Mesendoderm (in vitro differentiated cells): ENCODE measurements at regions not wholly inside any gene's neighbourhood (a gene's known extent, or its start where the extent isn't known, plus 50 kb on each side); places are given as distances from the start of the nearest gene placed in this dataset.

Source experiments
- DNase-seq: peaks from one replicate; pipeline ENCODE4 v3.0.0; 2013
- H2AK5ac ChIP-seq: 2 replicates; pipeline ENCODE4 v1.6.1; 2013; ENCODE audit warnings: low read length, inconsistent platforms
- H2BK120ac ChIP-seq: 2 replicates; pipeline ENCODE4 v1.6.1; 2013; ENCODE audit warnings: low read depth, mild to moderate bottlenecking, low read length, moderate library complexity, mixed read lengths
- H2BK15ac ChIP-seq: replicated peaks from 2 replicates; pipeline ENCODE4 v1.6.1; 2013; ENCODE audit warnings: low read depth, mild to moderate bottlenecking, moderate library complexity
- H2BK5ac ChIP-seq: 2 replicates; pipeline ENCODE4 v1.6.1; 2013; ENCODE audit warnings: low read length, inconsistent platforms
- H3K18ac ChIP-seq: 2 replicates; pipeline ENCODE4 v1.6.1; 2013; ENCODE audit warnings: mild to moderate bottlenecking, low read length, mixed read lengths
- H3K23ac ChIP-seq: one replicate; pipeline ENCODE4 v1.6.1; 2013; ENCODE audit warnings: low read length
- H3K27ac ChIP-seq: 2 replicates; pipeline ENCODE4 v1.5.1; 2013; ENCODE audit warnings: low read depth, mild to moderate bottlenecking, inconsistent platforms, low read length, moderate library complexity
- H3K27me3 ChIP-seq: 2 replicates; pipeline ENCODE4 v1.6.1; 2013; ENCODE audit warnings: low read length, control low read depth, mild to moderate bottlenecking, inconsistent platforms; ENCODE audit not compliant: insufficient read depth, poor library complexity
- H3K36me3 ChIP-seq: 2 replicates; pipeline ENCODE4 v1.6.1; 2013; ENCODE audit warnings: low read length, inconsistent platforms; ENCODE audit not compliant: control insufficient read depth, insufficient read depth
- H3K4ac ChIP-seq: one replicate; pipeline ENCODE4 v1.6.1; 2013; ENCODE audit warnings: low read depth, mild to moderate bottlenecking, low read length, moderate library complexity
- H3K4me1 ChIP-seq: 2 replicates; pipeline ENCODE4 v1.6.1; 2013; ENCODE audit warnings: low read depth, low read length, inconsistent platforms; ENCODE audit not compliant: control insufficient read depth
- H3K4me2 ChIP-seq: 2 replicates; pipeline ENCODE4 v1.6.1; 2013; ENCODE audit warnings: low read length
- H3K4me3 ChIP-seq: 2 replicates; pipeline ENCODE4 v1.5.1; 2013; ENCODE audit warnings: mild to moderate bottlenecking, low read length
- H3K56ac ChIP-seq: one replicate; pipeline ENCODE4 v1.6.1; 2013; ENCODE audit warnings: low read length
- H3K79me1 ChIP-seq: 2 replicates; pipeline ENCODE4 v1.6.1; 2013; ENCODE audit warnings: low read length, inconsistent platforms
- H3K79me2 ChIP-seq: 2 replicates; pipeline ENCODE4 v1.6.1; 2013; ENCODE audit warnings: mild to moderate bottlenecking, low read length; ENCODE audit not compliant: control insufficient read depth, insufficient read depth
- H3K9ac ChIP-seq: 2 replicates; pipeline ENCODE4 v1.6.1; 2013; ENCODE audit warnings: low read length, inconsistent platforms
- H4K5ac ChIP-seq: one replicate; pipeline ENCODE4 v1.6.1; 2013; ENCODE audit warnings: low read length
- H4K8ac ChIP-seq: one replicate; pipeline ENCODE4 v1.6.1; 2013; ENCODE audit warnings: low read depth, mild to moderate bottlenecking, control low read depth, low read length, moderate library complexity
- WGBS: extraction: QIAGEN DNeasy Blood & Tissue Kit; methylation state at CpG from one replicate; pipeline ENCODE4 v1.1.7; 2013; ENCODE audit warnings: low lambda C conversion rate, missing lambda C conversion rate; ENCODE audit not compliant: insufficient coverage; ENCODE audit errors: extremely low coverage; 5-methylcytosine and 5-hydroxymethylcytosine counted together

DNA sequence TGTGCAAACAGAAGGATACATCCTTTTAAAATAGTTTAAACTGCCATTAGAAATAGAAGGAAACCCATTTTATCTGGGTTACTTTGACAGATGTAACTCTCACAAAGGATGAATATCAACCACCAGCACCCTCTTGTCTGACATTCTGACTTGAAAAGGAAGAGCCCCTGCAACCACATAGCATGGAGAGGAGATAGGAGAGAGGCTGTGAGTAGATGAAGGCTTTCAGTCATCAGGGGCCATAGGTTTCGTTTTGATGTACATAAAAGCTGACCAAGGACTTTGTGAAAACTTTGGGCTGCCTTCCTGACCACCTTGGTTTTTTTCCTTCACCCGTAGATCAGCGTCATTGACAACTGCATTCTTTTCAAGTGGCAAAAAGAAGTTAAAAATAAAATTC, 211.6 kb upstream of the PRPS1L1 start:
- H3K4me1 ChIP-seq = no peaks in the 10 kb centered on the region
- no peak overlapping the region for H3K4me3 ChIP-seq
- no peaks in the 10 kb centered on the region for H3K27me3 ChIP-seq
- WGBS = no CpG with 5 or more reads among the region's 3 CpGs
- H3K23ac ChIP-seq = no peak overlapping the region
- H3K18ac ChIP-seq = no peak overlapping the region
- H2BK15ac ChIP-seq = no peak overlapping the region
- no peak overlapping the region for H2BK120ac ChIP-seq
- no peaks in the 10 kb centered on the region for H3K79me1 ChIP-seq
- DNase-seq = no peak
- H3K36me3 ChIP-seq = no peaks in the 10 kb centered on the region
- H4K8ac ChIP-seq = no peak overlapping the region
- no peak overlapping the region for H2AK5ac ChIP-seq
- no peak overlapping the region for H3K4me2 ChIP-seq
- H4K5ac ChIP-seq = no peak overlapping the region
- no peak overlapping the region for H3K4ac ChIP-seq
- no peak overlapping the region for H3K9ac ChIP-seq
- no peaks in the 10 kb centered on the region for H3K79me2 ChIP-seq
- no peak overlapping the region for H2BK5ac ChIP-seq
- H3K56ac ChIP-seq = no peak overlapping the region
- no peak overlapping the region for H3K27ac ChIP-seq

DNA sequence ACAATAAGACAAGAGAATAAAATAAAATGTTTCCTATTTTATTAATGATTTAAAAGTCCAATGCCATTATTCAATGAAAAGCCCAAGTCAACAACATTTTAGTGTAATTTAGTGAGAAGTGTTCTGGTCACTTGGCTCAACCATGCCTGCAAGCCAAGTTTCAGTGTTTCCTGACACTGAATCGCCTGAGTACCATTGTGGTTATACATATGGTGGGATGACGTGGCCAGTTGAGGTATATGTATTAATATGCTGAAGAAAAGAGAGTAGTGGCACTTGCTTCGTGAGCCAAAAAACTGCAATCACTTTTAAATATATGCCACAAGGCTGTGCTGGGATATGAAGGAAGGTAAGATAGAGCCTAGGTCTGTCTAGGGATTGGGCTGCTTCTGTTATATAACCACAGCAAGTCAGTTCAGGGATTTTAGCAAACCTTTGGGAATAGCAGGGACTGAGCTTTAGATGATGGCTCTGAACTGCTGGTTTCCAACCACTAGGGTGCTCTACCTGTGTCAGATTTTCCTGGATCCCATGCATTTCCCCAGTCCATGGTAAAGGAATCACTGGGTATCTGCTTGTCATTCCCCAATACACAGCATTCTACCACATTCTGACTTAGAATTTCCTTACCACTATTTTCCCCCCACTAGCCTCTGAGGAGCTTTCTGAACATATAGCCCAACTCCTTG, 214.0 kb upstream of the PRPS1L1 start:
- Histone ChIP-seq H3K4me1 (no peaks in the 10 kb centered on the region), H3K27ac (no peak overlapping the region), H3K9ac (no peak overlapping the region), H2BK5ac (no peak overlapping the region), H3K56ac (no peak overlapping the region), H2BK15ac (no peak overlapping the region), H3K4me2 (no peak overlapping the region), H3K4me3 (no peak overlapping the region), H3K23ac (no peak overlapping the region), H3K36me3 (no peaks in the 10 kb centered on the region), H3K18ac (no peak overlapping the region), H3K27me3 (no peaks in the 10 kb centered on the region), H2BK120ac (no peak overlapping the region), H3K4ac (no peak overlapping the region), H3K79me1 (no peaks in the 10 kb centered on the region), H2AK5ac (no peak overlapping the region), H4K5ac (no peak overlapping the region), H3K79me2 (no peaks in the 10 kb centered on the region), H4K8ac (no peak overlapping the region)
- peak; percentile 40 for DNase-seq
- no CpG with 5 or more reads among the region's 3 CpGs for WGBS

GRCh38 chr7:18243731-18244130, 216.1 kb upstream of the PRPS1L1 start:
- no CpG with 5 or more reads among the region's 3 CpGs for WGBS
- H3K4me2 ChIP-seq = no peak overlapping the region
- H2BK120ac ChIP-seq = no peak overlapping the region
- H3K27ac ChIP-seq = no peak overlapping the region
- H3K9ac ChIP-seq = no peak overlapping the region
- H2BK15ac ChIP-seq = no peak overlapping the region
- no peak overlapping the region for H3K18ac ChIP-seq
- no peaks in the 10 kb centered on the region for H3K36me3 ChIP-seq
- H3K79me1 ChIP-seq = no peaks in the 10 kb centered on the region
- no peak overlapping the region for H4K5ac ChIP-seq
- H3K79me2 ChIP-seq = no peaks in the 10 kb centered on the region
- H4K8ac ChIP-seq = no peak overlapping the region
- no peak overlapping the region for H3K4ac ChIP-seq
- no peak overlapping the region for H2AK5ac ChIP-seq
- no peak overlapping the region for H3K56ac ChIP-seq
- H3K4me1 ChIP-seq = no peaks in the 10 kb centered on the region
- no peak overlapping the region for H3K4me3 ChIP-seq
- peak; percentile 51 for DNase-seq
- no peak overlapping the region for H3K23ac ChIP-seq
- H2BK5ac ChIP-seq = no peak overlapping the region
- no peaks in the 10 kb centered on the region for H3K27me3 ChIP-seq

DNA sequence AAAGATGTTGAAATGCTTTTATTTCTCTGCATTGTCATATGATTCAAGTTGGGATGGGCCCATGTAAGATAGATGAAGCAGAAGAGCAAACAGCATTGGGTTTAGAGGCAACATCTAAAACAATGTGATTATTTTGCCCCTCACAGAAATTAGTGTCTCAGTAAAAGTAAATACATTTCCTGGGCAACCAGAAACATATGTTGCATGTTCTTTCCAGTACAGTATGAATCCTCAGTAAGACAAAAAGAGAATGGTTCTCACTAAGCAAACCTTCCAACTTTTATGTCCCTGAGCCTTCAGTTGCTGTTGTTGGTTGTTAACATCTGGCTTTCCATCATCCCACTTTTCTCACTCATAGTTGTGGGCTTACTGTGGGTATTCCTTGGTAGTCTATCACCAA, 222.5 kb upstream of the PRPS1L1 start:
- Histone ChIP-seq H3K36me3 (no peaks in the 10 kb centered on the region), H3K9ac (no peak overlapping the region), H4K5ac (no peak overlapping the region), H3K27ac (no peak overlapping the region), H3K18ac (no peak overlapping the region), H3K23ac (no peak overlapping the region), H3K4ac (no peak overlapping the region), H2BK15ac (no peak overlapping the region), H2AK5ac (no peak overlapping the region), H2BK5ac (no peak overlapping the region), H3K4me1 (no peaks in the 10 kb centered on the region), H3K79me2 (no peaks in the 10 kb centered on the region), H3K56ac (no peak overlapping the region), H3K4me2 (no peak overlapping the region), H4K8ac (no peak overlapping the region), H3K4me3 (no peak overlapping the region), H3K79me1 (no peaks in the 10 kb centered on the region), H2BK120ac (no peak overlapping the region), H3K27me3 (no peaks in the 10 kb centered on the region)
- DNase-seq = no peak

- no peak overlapping the region for H3K27ac ChIP-seq
- WGBS = no CpG with 5 or more reads among the region's 2 CpGs
- H3K9ac ChIP-seq = no peak overlapping the region
- no peak overlapping the region for H3K18ac ChIP-seq
- no peaks in the 10 kb centered on the region for H3K27me3 ChIP-seq
- H2BK120ac ChIP-seq = no peak overlapping the region
- no peak for DNase-seq
- no peak overlapping the region for H3K4me3 ChIP-seq
- H2BK15ac ChIP-seq = no peak overlapping the region
- H3K36me3 ChIP-seq = no peaks in the 10 kb centered on the region
- H3K56ac ChIP-seq = no peak overlapping the region
- H3K79me2 ChIP-seq = no peaks in the 10 kb centered on the region
- no peaks in the 10 kb centered on the region for H3K4me1 ChIP-seq
- no peak overlapping the region for H2AK5ac ChIP-seq
- H2BK5ac ChIP-seq = no peak overlapping the region
- H4K8ac ChIP-seq = no peak overlapping the region
- no peak overlapping the region for H3K23ac ChIP-seq
- no peaks in the 10 kb centered on the region for H3K79me1 ChIP-seq
- no peak overlapping the region for H3K4ac ChIP-seq
- no peak overlapping the region for H4K5ac ChIP-seq
- H3K4me2 ChIP-seq = no peak overlapping the region
Observed at GRCh38 chr7:18257711-18258110, 230.1 kb upstream of the PRPS1L1 start.

DNA sequence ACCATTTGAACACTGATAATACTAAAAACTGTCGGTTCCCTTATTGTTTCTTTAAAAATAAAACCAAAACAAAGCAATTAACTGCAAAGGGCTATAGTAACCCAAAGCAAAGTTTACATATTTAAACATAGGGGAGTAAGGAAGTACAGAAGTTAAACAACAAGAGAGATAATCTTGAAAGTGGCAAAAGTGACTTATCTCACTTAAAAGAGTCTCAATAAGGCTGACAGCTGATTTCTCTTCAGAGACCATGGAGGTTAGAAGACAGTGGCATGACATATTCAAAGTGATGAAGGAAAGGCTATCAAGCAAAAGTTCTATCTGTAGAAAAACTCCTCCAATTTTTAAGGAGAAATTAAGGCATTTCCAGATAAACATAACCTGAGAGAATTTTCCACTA, 233.5 kb upstream of the HDAC9 start:
- no peak overlapping the region for H3K56ac ChIP-seq
- no peak overlapping the region for H3K23ac ChIP-seq
- H3K79me1 ChIP-seq = no peaks in the 10 kb centered on the region
- H4K8ac ChIP-seq = no peak overlapping the region
- H3K4me2 ChIP-seq = no peak overlapping the region
- H3K27ac ChIP-seq = no peak overlapping the region
- no peaks in the 10 kb centered on the region for H3K36me3 ChIP-seq
- H3K4ac ChIP-seq = no peak overlapping the region
- no peaks in the 10 kb centered on the region for H3K27me3 ChIP-seq
- no peak overlapping the region for H4K5ac ChIP-seq
- H2BK120ac ChIP-seq = no peak overlapping the region
- no peak overlapping the region for H3K18ac ChIP-seq
- no peak overlapping the region for H2BK5ac ChIP-seq
- H3K4me1 ChIP-seq = no peaks in the 10 kb centered on the region
- H3K9ac ChIP-seq = no peak overlapping the region
- WGBS = no CpG with 5 or more reads among the region's 1 CpG
- H3K79me2 ChIP-seq = no peaks in the 10 kb centered on the region
- no peak overlapping the region for H2BK15ac ChIP-seq
- H3K4me3 ChIP-seq = no peak overlapping the region
- peak; percentile 46 for DNase-seq
- H2AK5ac ChIP-seq = no peak overlapping the region
